ENCODE measurements at regions not wholly inside any gene's neighbourhood (a gene's known extent, or its start where the extent isn't known, plus 50 kb on each side); places are given as distances from the start of the nearest gene placed in this dataset.

- Histone ChIP-seq H3K27ac (ENCODE audit: low read length) (no peak overlapping the region), H3K4me3 (ENCODE audit: low read length) (no peak overlapping the region), H3K27me3 (ENCODE audit: control insufficient read depth, insufficient read depth) (no peaks in the 10 kb centered on the region), H3K4me1 (ENCODE audit: control insufficient read depth, insufficient read depth, low read length) (peaks cover 13% of the 10 kb centered on the region), H3K9me3 (ENCODE audit: control insufficient read depth, low read length) (no peaks in the 10 kb centered on the region)
- DNase-seq, result no peak
- WGBS, result 58% methylated on average over 3 of the region's 3 CpGs
- intact Hi-C loops (cut with DNase I), result loop anchor here in 1 of 4 donors (5.0 kb wide), 1 partner anchor 158 kb away; the partner anchor contains the start of gene TLN2
- no peak for ATAC-seq
These were observed 385.0 kb upstream of the C2CD4B start for GRCh38 chr15:62550106-62550505.

DNA sequence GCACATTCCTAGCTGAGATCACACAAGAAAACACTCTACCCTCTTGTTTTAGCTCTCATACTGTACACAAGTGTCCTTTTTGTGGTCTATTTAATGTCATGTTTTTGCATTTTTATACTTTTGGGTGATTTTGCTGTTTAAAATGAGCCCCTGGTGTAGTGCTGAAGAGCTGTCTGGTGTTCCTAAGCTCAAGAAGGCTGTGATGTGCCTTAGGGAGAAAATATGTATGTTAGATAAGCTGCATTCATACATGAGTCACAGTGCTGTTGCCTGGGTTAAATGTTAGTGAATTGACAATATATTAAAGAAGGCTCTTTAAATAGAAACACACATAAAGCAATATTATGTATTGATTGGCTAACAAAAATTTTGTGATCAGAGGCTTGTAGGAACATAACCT, 387.4 kb upstream of the C2CD4B start:
- no peak overlapping the region for H3K4me3 ChIP-seq (ENCODE audit: low read length)
- H3K4me1 ChIP-seq (ENCODE audit: control insufficient read depth, insufficient read depth, low read length), result peaks cover 2% of the 10 kb centered on the region
- no peaks in the 10 kb centered on the region for H3K9me3 ChIP-seq (ENCODE audit: control insufficient read depth, low read length)
- intact Hi-C loops (cut with DNase I), result loop anchor here in 1 of 4 donors (5.0 kb wide), 1 partner anchor 160 kb away; the partner anchor contains the start of gene TLN2
- no peak overlapping the region for H3K27ac ChIP-seq (ENCODE audit: low read length)
- no peak for DNase-seq
- ATAC-seq, result no peak
- H3K27me3 ChIP-seq (ENCODE audit: control insufficient read depth, insufficient read depth), result no peaks in the 10 kb centered on the region

GRCh38 chr15:62553911-62554563, 389.0 kb upstream of the C2CD4B start:
- H3K4me3 ChIP-seq (ENCODE audit: low read length), result no peak overlapping the region
- H3K4me1 ChIP-seq (ENCODE audit: control insufficient read depth, insufficient read depth, low read length), result no peaks in the 10 kb centered on the region
- no peaks in the 10 kb centered on the region for H3K9me3 ChIP-seq (ENCODE audit: control insufficient read depth, low read length)
- H3K27ac ChIP-seq (ENCODE audit: low read length), result no peak overlapping the region
- H3K27me3 ChIP-seq (ENCODE audit: control insufficient read depth, insufficient read depth), result no peaks in the 10 kb centered on the region
- no peak for DNase-seq
- intact Hi-C loops (cut with DNase I), result loop anchor here in 1 of 4 donors (5.0 kb wide), 1 partner anchor 162 kb away; the partner anchor contains the start of gene TLN2
- 69% methylated on average over 2 of the region's 2 CpGs for WGBS
- ATAC-seq, result no peak

GRCh38 chr15:62558640-62559380, 393.7 kb upstream of the C2CD4B start:
- no peaks in the 10 kb centered on the region for H3K27me3 ChIP-seq (ENCODE audit: control insufficient read depth, insufficient read depth)
- intact Hi-C loops (cut with DNase I), result no loop called here
- peak overlapping the region; percentile 70 for H3K27ac ChIP-seq (ENCODE audit: low read length)
- peak; percentile 62 to 77 (median 64) for DNase-seq
- no peak overlapping the region for H3K4me3 ChIP-seq (ENCODE audit: low read length)
- H3K4me1 ChIP-seq (ENCODE audit: control insufficient read depth, insufficient read depth, low read length), result peaks cover 6% of the 10 kb centered on the region
- peak; percentile 73 to 89 for ATAC-seq
- no peaks in the 10 kb centered on the region for H3K9me3 ChIP-seq (ENCODE audit: control insufficient read depth, low read length)
- 42% methylated on average over 8 of the region's 8 CpGs for WGBS

GRCh38 chr15:62559381-62559733, 394.3 kb upstream of the C2CD4B start:
- no peak overlapping the region for H3K4me3 ChIP-seq (ENCODE audit: low read length)
- no peaks in the 10 kb centered on the region for H3K9me3 ChIP-seq (ENCODE audit: control insufficient read depth, low read length)
- intact Hi-C loops (cut with DNase I), result no loop called here
- 49% methylated on average over 1 of the region's 1 CpG for WGBS
- DNase-seq (no peak), ATAC-seq (no peak)
- peaks cover 8% of the 10 kb centered on the region for H3K4me1 ChIP-seq (ENCODE audit: control insufficient read depth, insufficient read depth, low read length)
- peak overlapping the region; percentile 16 for H3K27ac ChIP-seq (ENCODE audit: low read length)
- H3K27me3 ChIP-seq (ENCODE audit: control insufficient read depth, insufficient read depth), result no peaks in the 10 kb centered on the region

GRCh38 chr15:62561059-62561519, 396.0 kb upstream of the C2CD4B start:
- intact Hi-C loops (cut with DNase I), result no loop called here
- H3K9me3 ChIP-seq (ENCODE audit: control insufficient read depth, low read length), result no peaks in the 10 kb centered on the region
- ATAC-seq, result peak; percentile 69 to 91
- peak overlapping the region; percentile 58 for H3K27ac ChIP-seq (ENCODE audit: low read length)
- peaks cover 10% of the 10 kb centered on the region for H3K4me1 ChIP-seq (ENCODE audit: control insufficient read depth, insufficient read depth, low read length)
- WGBS, result 69% methylated on average over 11 of the region's 11 CpGs
- H3K4me3 ChIP-seq (ENCODE audit: low read length), result peak overlapping the region; percentile 25
- peak in 2 of 3 donors; percentile 33 to 77 for DNase-seq
- no peaks in the 10 kb centered on the region for H3K27me3 ChIP-seq (ENCODE audit: control insufficient read depth, insufficient read depth)

GRCh38 chr15:62561571-62561970, 396.5 kb upstream of the C2CD4B start:
- ATAC-seq (peak in 1 of 2 donors; percentile 28), DNase-seq (no peak)
- Histone ChIP-seq H3K9me3 (ENCODE audit: control insufficient read depth, low read length) (no peaks in the 10 kb centered on the region), H3K4me1 (ENCODE audit: control insufficient read depth, insufficient read depth, low read length) (peaks cover 13% of the 10 kb centered on the region), H3K27ac (ENCODE audit: low read length) (peak overlapping the region; percentile 58), H3K27me3 (ENCODE audit: control insufficient read depth, insufficient read depth) (no peaks in the 10 kb centered on the region), H3K4me3 (ENCODE audit: low read length) (peak overlapping the region; percentile 25)
- intact Hi-C loops (cut with DNase I), result no loop called here
- 70% methylated on average over 8 of the region's 8 CpGs for WGBS

DNA sequence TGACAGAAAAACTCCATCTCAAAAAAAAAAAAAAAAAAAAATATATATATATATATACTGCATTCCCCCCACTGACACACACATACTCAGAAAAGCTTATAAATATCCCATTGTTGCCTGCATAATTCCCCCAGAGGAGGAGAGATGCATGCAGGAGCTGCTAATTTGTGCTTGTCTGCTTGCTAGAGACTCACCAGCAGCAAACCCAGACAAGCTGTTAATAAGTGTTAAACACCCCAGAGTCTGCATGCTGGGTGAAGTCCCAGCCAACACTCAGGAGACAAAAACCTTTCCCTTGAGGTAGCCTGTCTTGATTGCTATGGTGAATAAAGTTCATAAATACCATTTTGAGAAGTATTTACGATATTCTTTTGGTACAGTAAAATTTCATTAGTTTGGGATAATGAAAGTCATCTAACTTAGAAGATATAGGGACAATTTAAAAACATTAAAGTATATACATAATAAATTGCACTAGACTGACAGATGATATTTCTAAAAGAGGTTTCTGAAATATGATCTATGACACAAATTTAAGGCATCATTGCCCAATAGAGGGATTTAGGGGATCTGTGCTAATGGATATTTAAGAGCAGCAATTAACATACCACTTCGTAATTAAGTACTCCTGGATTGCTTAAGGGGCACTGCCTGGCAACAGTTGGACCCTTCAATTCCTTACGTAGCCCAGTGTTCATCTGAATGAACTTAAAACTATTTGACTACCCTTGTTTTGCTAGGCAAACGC, 400.0 kb upstream of the C2CD4B start:
- intact Hi-C loops (cut with DNase I), result no loop called here
- Histone ChIP-seq H3K27me3 (ENCODE audit: control insufficient read depth, insufficient read depth) (no peaks in the 10 kb centered on the region), H3K9me3 (ENCODE audit: control insufficient read depth, low read length) (no peaks in the 10 kb centered on the region), H3K4me1 (ENCODE audit: control insufficient read depth, insufficient read depth, low read length) (peaks cover 11% of the 10 kb centered on the region), H3K4me3 (ENCODE audit: low read length) (no peak overlapping the region), H3K27ac (ENCODE audit: low read length) (no peak overlapping the region)
- DNase-seq (no peak), ATAC-seq (no peak)
- 79% methylated on average over 4 of the region's 4 CpGs for WGBS

DNA sequence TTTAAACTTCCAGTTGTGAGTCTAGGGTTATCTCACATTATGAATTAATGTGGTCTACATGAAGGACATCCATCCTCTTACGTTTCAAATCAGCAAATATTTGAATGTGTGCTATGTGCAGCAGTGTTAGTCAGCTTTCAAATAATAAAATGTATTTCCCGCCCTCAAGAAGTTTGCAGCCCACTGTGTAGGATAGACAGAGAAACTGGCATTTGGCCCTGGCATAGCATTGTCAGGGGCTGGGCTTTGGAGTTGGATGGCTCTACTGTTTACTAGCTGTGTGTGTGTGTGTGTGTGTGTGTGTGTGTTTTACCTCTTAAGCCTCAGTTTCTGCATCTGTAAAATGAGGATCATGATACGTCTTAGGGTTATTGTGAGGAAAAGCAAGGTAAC, 400.5 kb upstream of the C2CD4B start:
- intact Hi-C loops (cut with DNase I), result no loop called here
- ATAC-seq, result no peak
- Histone ChIP-seq H3K27me3 (ENCODE audit: control insufficient read depth, insufficient read depth) (no peaks in the 10 kb centered on the region), H3K9me3 (ENCODE audit: control insufficient read depth, low read length) (no peaks in the 10 kb centered on the region), H3K27ac (ENCODE audit: low read length) (no peak overlapping the region), H3K4me1 (ENCODE audit: control insufficient read depth, insufficient read depth, low read length) (peaks cover 11% of the 10 kb centered on the region), H3K4me3 (ENCODE audit: low read length) (no peak overlapping the region)
- WGBS, result 68% methylated on average over 3 of the region's 3 CpGs
- DNase-seq, result no peak

- Histone ChIP-seq H3K4me1 (ENCODE audit: control insufficient read depth, insufficient read depth, low read length) (peaks cover 16% of the 10 kb centered on the region), H3K27ac (ENCODE audit: low read length) (no peak overlapping the region), H3K27me3 (ENCODE audit: control insufficient read depth, insufficient read depth) (no peaks in the 10 kb centered on the region), H3K9me3 (ENCODE audit: control insufficient read depth, low read length) (no peaks in the 10 kb centered on the region), H3K4me3 (ENCODE audit: low read length) (no peak overlapping the region)
- ATAC-seq, result peak in 1 of 2 donors; percentile 22
- 75% methylated on average over 5 of the region's 5 CpGs for WGBS
- intact Hi-C loops (cut with DNase I), result no loop called here
- DNase-seq, result no peak
These were observed 401.2 kb upstream of the C2CD4B start for GRCh38 chr15:62566248-62566647.

DNA sequence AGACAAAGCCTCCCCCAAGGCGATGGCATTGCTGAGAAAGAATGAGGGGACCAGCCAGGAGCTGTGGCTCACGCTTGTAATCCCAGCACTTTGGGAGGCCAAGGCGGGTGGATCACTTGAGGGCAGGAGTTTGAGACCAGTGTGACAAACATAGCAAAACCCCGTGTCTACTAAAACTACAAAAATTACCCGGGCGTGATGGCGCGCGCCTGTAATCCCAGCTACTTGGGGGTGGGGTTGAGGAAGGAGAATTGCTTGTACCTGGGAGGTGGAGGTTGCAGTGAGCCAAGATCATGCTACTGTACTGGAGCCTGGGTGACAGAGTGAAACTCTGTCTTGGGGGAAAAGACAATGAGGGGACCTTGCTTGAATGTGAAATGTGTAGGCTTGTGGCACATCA, 402.4 kb upstream of the C2CD4B start:
- H3K4me3 ChIP-seq (ENCODE audit: low read length), result no peak overlapping the region
- H3K27ac ChIP-seq (ENCODE audit: low read length), result no peak overlapping the region
- intact Hi-C loops (cut with DNase I), result no loop called here
- peaks cover 14% of the 10 kb centered on the region for H3K4me1 ChIP-seq (ENCODE audit: control insufficient read depth, insufficient read depth, low read length)
- no peaks in the 10 kb centered on the region for H3K9me3 ChIP-seq (ENCODE audit: control insufficient read depth, low read length)
- ATAC-seq (no peak), DNase-seq (no peak)
- WGBS, result 97% methylated on average over 9 of the region's 9 CpGs
- no peaks in the 10 kb centered on the region for H3K27me3 ChIP-seq (ENCODE audit: control insufficient read depth, insufficient read depth)
